PC-9 (cell line): ENCODE measurements at regions not wholly inside any gene's neighbourhood (a gene's known extent, or its start where the extent isn't known, plus 50 kb on each side); places are given as distances from the start of the nearest gene placed in this dataset.

Source experiments
- BruUV-seq: library from RNA; stranded (reverse); fragments of 400-500 nt; replicated peaks from 2 replicates; lab custom pipeline; 2021; lab: Mats Ljungman, UMichigan
- CTCF ChIA-PET: fragments of 300-600 bp; sonication (Branson Sonifier 250); formaldehyde crosslinking; loops from one replicate; lab custom pipeline; 2022; ENCODE audit warnings: antibody characterized with exemption; lab: Charles Lee
- POLR2A ChIA-PET: fragments of 300-600 bp; sonication (Branson Sonifier 250); formaldehyde crosslinking; loops from one replicate; lab custom pipeline; 2022; ENCODE audit warnings: antibody characterized with exemption; ENCODE audit not compliant: unreplicated experiment; lab: Charles Lee
- DNase-seq, 2 experiments: peaks; one replicate each; pipeline versions ENCODE4 v3.0.0 to v3.0.0-alpha.2; 2015 to 2022; ENCODE audit warnings: mixed read lengths in 1 of 2
- H2AFZ ChIP-seq: fragments of 200-600 bp; sonication (generic); 2 replicates; pipeline ENCODE4 v1.8.1; 2017; ENCODE audit warnings: antibody characterized with exemption
- H3F3A ChIP-seq: fragments of 200-600 bp; sonication (generic); 2 replicates; pipeline ENCODE4 v1.8.1; 2017; ENCODE audit warnings: antibody characterized with exemption, mild to moderate bottlenecking, low read depth; ENCODE audit not compliant: insufficient read depth
- H3K27ac ChIP-seq: fragments of 200-600 bp; sonication (generic); 2 replicates; pipeline ENCODE4 v1.6.1; 2016; ENCODE audit warnings: mixed run types
- H3K27me3 ChIP-seq: fragments of 200-600 bp; sonication (generic); 2 replicates; pipeline ENCODE4 v1.6.1; 2016; ENCODE audit warnings: low read depth, mixed run types; ENCODE audit not compliant: insufficient read depth
- H3K36me3 ChIP-seq: fragments of 200-600 bp; sonication (generic); 2 replicates; pipeline ENCODE4 v1.6.1; 2016; ENCODE audit warnings: low read depth, mixed run types
- H3K4me1 ChIP-seq: fragments of 200-600 bp; sonication (generic); replicated peaks from 2 replicates; pipeline ENCODE4 v1.6.1; 2016; ENCODE audit warnings: mixed run types; ENCODE audit not compliant: insufficient read depth
- H3K4me2 ChIP-seq: fragments of 200-600 bp; sonication (generic); 2 replicates; pipeline ENCODE4 v1.6.1; 2017; ENCODE audit warnings: mixed run types
- H3K4me3 ChIP-seq: fragments of 200-600 bp; sonication (generic); 2 replicates; pipeline ENCODE4 v1.6.1; 2016; ENCODE audit warnings: mixed run types
- H3K79me2 ChIP-seq: fragments of 200-600 bp; sonication (generic); 2 replicates; pipeline ENCODE4 v1.6.1; 2017; ENCODE audit warnings: low read depth, mixed run types
- H3K9me2 ChIP-seq: fragments of 200-600 bp; sonication (generic); 2 replicates; pipeline ENCODE4 v1.8.1; 2017; ENCODE audit warnings: mild to moderate bottlenecking; ENCODE audit not compliant: insufficient read depth
- H3K9me3 ChIP-seq: fragments of 200-600 bp; sonication (generic); 2 replicates; pipeline ENCODE4 v1.8.1; 2016; ENCODE audit warnings: low read depth; ENCODE audit not compliant: insufficient read depth
- H4K20me1 ChIP-seq: fragments of 200-600 bp; sonication (generic); 2 replicates; pipeline ENCODE4 v1.8.1; 2017; ENCODE audit not compliant: insufficient read depth
- CTCF ChIP-seq: fragments of 200-600 bp; sonication (generic); conservative IDR thresholded peaks from 2 replicates; pipeline ENCODE4 v1.6.1; 2017; ENCODE audit warnings: mixed run types, antibody characterized with exemption, mild to moderate bottlenecking, moderate library complexity
- EZH2 ChIP-seq: fragments of 200-600 bp; sonication (generic); IDR thresholded peaks from 2 replicates; pipeline ENCODE4 v1.8.0; 2017; ENCODE audit warnings: antibody characterized with exemption, low read depth
- intact Hi-C: fragments of 100-400 bp; cut with micrococcal nuclease; formaldehyde crosslinking; loops from one replicate; pipeline ENCODE4 v1.10.0; 2022; ENCODE audit not compliant: unreplicated experiment

GRCh38 chr2:228878138-228878537 is 392.9 kb downstream of the PID1 start:
- no TSS peak for BruUV-seq
- no peaks in the 10 kb centered on the region for H3K9me2 ChIP-seq
- intact Hi-C loops, result no loop called here
- no peak for TF ChIP-seq CTCF
- no peak for TF ChIP-seq EZH2
- ChIA-PET CTCF (no interaction called here), POLR2A (no interaction called here)
- no peak for DNase-seq
- H3K27ac ChIP-seq, result no peak overlapping the region
- H3K79me2 ChIP-seq, result no peaks in the 10 kb centered on the region
- no peak overlapping the region for H2AFZ ChIP-seq
- no peak overlapping the region for H3K4me2 ChIP-seq
- no peaks in the 10 kb centered on the region for H4K20me1 ChIP-seq
- no peaks in the 10 kb centered on the region for H3K27me3 ChIP-seq
- no peak overlapping the region for H3K4me3 ChIP-seq
- H3F3A ChIP-seq, result no peaks in the 10 kb centered on the region
- no peaks in the 10 kb centered on the region for H3K9me3 ChIP-seq
- no peaks in the 10 kb centered on the region for H3K4me1 ChIP-seq
- H3K36me3 ChIP-seq, result no peaks in the 10 kb centered on the region

- H3K4me1 ChIP-seq, result no peaks in the 10 kb centered on the region
- H3F3A ChIP-seq, result no peaks in the 10 kb centered on the region
- no TSS peak for BruUV-seq
- H3K4me3 ChIP-seq, result no peak overlapping the region
- H2AFZ ChIP-seq, result no peak overlapping the region
- no peaks in the 10 kb centered on the region for H3K79me2 ChIP-seq
- no peaks in the 10 kb centered on the region for H3K9me3 ChIP-seq
- no peaks in the 10 kb centered on the region for H4K20me1 ChIP-seq
- TF ChIP-seq EZH2 (no peak), CTCF (no peak)
- H3K27me3 ChIP-seq, result no peaks in the 10 kb centered on the region
- no peaks in the 10 kb centered on the region for H3K36me3 ChIP-seq
- no peaks in the 10 kb centered on the region for H3K9me2 ChIP-seq
- CTCF ChIA-PET, result no interaction called here
- H3K27ac ChIP-seq, result no peak overlapping the region
- DNase-seq, result no peak
- no peak overlapping the region for H3K4me2 ChIP-seq
- POLR2A ChIA-PET, result no interaction called here
- intact Hi-C loops, result no loop called here
These were observed 394.8 kb downstream of the PID1 start for GRCh38 chr2:228876276-228876675.

GRCh38 chr2:228875152-228875900 is 395.8 kb downstream of the PID1 start:
- Histone ChIP-seq H3K4me3 (no peak overlapping the region), H3K9me3 (no peaks in the 10 kb centered on the region), H3K4me2 (no peak overlapping the region), H3F3A (no peaks in the 10 kb centered on the region), H3K36me3 (no peaks in the 10 kb centered on the region), H3K79me2 (no peaks in the 10 kb centered on the region), H3K27me3 (no peaks in the 10 kb centered on the region), H2AFZ (no peak overlapping the region), H3K9me2 (no peaks in the 10 kb centered on the region), H4K20me1 (no peaks in the 10 kb centered on the region), H3K4me1 (no peaks in the 10 kb centered on the region), H3K27ac (no peak overlapping the region)
- intact Hi-C loops, result no loop called here
- no peak for DNase-seq
- ChIA-PET POLR2A (no interaction called here), CTCF (no interaction called here)
- no peak for TF ChIP-seq CTCF
- TF ChIP-seq EZH2, result no peak
- no TSS peak for BruUV-seq
